DND-41 (cell line): ENCODE measurements at regions not wholly inside any gene's neighbourhood (a gene's known extent, or its start where the extent isn't known, plus 50 kb on each side); places are given as distances from the start of the nearest gene placed in this dataset.

Experiments
- EZH2 ChIP-seq: IDR thresholded peaks from 3 replicates; pipeline ENCODE4 v1.6.1; 2012; ENCODE audit warnings: borderline replicate concordance, low read depth, mild to moderate bottlenecking, moderate library complexity, low read length, inconsistent platforms; ENCODE audit not compliant: severe bottlenecking
- TF ChIP-seq, protein P1 (sequence below): IDR thresholded peaks from 2 replicates; pipeline ENCODE4 v1.5.1; 2012; ENCODE audit warnings: borderline replicate concordance, low read length, moderate library complexity, mild to moderate bottlenecking; ENCODE audit not compliant: poor library complexity, severe bottlenecking; ENCODE audit errors: extremely low read depth

DNA sequence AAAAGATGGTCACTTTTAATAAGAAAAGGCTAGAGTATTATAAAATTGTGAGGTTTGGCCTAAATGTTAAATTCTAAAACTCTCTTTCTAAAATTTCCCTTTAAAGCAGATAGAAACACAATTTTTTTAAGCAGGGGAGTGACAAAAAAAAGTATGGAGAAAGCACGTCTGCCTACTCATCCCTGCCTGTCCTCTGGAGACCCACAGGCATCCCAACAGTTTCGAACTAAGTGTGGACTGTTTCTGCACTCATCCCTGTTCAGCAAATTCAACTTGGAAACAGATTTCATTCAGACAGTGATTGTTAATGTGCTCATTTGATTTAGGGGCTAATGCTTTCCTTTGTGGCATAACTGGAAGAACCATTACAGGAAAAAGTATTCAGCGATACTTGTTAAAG lies 192.6 kb upstream of the CXCL12 start:
- TF ChIP-seq, protein P1, sequence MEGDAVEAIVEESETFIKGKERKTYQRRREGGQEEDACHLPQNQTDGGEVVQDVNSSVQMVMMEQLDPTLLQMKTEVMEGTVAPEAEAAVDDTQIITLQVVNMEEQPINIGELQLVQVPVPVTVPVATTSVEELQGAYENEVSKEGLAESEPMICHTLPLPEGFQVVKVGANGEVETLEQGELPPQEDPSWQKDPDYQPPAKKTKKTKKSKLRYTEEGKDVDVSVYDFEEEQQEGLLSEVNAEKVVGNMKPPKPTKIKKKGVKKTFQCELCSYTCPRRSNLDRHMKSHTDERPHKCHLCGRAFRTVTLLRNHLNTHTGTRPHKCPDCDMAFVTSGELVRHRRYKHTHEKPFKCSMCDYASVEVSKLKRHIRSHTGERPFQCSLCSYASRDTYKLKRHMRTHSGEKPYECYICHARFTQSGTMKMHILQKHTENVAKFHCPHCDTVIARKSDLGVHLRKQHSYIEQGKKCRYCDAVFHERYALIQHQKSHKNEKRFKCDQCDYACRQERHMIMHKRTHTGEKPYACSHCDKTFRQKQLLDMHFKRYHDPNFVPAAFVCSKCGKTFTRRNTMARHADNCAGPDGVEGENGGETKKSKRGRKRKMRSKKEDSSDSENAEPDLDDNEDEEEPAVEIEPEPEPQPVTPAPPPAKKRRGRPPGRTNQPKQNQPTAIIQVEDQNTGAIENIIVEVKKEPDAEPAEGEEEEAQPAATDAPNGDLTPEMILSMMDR, result no peak
- no peak for TF ChIP-seq EZH2
